ENCODE measurements at regions not wholly inside any gene's neighbourhood (a gene's known extent, or its start where the extent isn't known, plus 50 kb on each side); places are given as distances from the start of the nearest gene placed in this dataset.

DNA sequence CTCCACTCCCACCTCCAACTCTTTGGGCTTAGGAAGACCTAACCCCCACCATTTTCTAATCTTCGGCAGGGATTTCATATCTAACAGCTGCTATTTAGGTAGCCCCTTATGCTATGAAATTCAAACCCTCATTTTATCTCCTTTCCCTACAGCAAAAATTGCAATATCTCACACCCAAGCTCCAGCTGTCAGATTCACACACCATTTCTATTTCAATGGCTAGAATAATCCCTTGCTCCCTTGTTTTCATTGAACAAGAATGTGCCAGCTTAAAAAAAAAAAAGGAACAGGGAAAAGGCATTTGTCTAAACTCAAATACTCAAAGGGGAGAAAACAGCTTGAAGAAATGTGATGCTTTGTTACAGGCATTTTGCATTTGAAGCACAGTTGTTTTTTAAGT is 850.6 kb upstream of the ACVR2A start:
- DNase-seq = no peak
- intact Hi-C loops (cut with micrococcal nuclease) = no loop called here
- no peak overlapping the region for H3K4me3 Mint-ChIP-seq
- no peaks in the 10 kb centered on the region for H3K4me1 Mint-ChIP-seq
- no peak overlapping the region for H3K27ac Mint-ChIP-seq
- no peaks in the 10 kb centered on the region for H3K27me3 Mint-ChIP-seq
- H3K9me3 Mint-ChIP-seq = no peaks in the 10 kb centered on the region
- ChIA-PET POLR2A (no interaction called here), CTCF (no interaction called here)
- ATAC-seq (ENCODE audit: low read depth) = no peak
- TF ChIP-seq, protein P1, sequence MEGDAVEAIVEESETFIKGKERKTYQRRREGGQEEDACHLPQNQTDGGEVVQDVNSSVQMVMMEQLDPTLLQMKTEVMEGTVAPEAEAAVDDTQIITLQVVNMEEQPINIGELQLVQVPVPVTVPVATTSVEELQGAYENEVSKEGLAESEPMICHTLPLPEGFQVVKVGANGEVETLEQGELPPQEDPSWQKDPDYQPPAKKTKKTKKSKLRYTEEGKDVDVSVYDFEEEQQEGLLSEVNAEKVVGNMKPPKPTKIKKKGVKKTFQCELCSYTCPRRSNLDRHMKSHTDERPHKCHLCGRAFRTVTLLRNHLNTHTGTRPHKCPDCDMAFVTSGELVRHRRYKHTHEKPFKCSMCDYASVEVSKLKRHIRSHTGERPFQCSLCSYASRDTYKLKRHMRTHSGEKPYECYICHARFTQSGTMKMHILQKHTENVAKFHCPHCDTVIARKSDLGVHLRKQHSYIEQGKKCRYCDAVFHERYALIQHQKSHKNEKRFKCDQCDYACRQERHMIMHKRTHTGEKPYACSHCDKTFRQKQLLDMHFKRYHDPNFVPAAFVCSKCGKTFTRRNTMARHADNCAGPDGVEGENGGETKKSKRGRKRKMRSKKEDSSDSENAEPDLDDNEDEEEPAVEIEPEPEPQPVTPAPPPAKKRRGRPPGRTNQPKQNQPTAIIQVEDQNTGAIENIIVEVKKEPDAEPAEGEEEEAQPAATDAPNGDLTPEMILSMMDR (IDR thresholded peaks at IDR 0.05) = no peak
- no peaks in the 10 kb centered on the region for H3K36me3 Mint-ChIP-seq (ENCODE audit: low read depth)

- Mint-ChIP-seq H3K4me3 (no peak overlapping the region), H3K9me3 (no peaks in the 10 kb centered on the region), H3K36me3 (ENCODE audit: low read depth) (no peaks in the 10 kb centered on the region), H3K27ac (no peak overlapping the region), H3K27me3 (no peaks in the 10 kb centered on the region), H3K4me1 (no peaks in the 10 kb centered on the region)
- no peak for DNase-seq
- intact Hi-C loops (cut with micrococcal nuclease) = no loop called here
- CTCF ChIA-PET = no interaction called here
- ATAC-seq (ENCODE audit: low read depth) = no peak
- TF ChIP-seq, protein P1 (IDR thresholded peaks at IDR 0.05) = no peak
- POLR2A ChIA-PET = no interaction called here
Measured at GRCh38 chr2:146992466-146992865, 852.4 kb upstream of the ACVR2A start.

- H3K27me3 Mint-ChIP-seq = no peaks in the 10 kb centered on the region
- ChIA-PET CTCF (no interaction called here), POLR2A (no interaction called here)
- intact Hi-C loops (cut with micrococcal nuclease) = no loop called here
- TF ChIP-seq, protein P1 (IDR thresholded peaks at IDR 0.05) = no peak
- no peaks in the 10 kb centered on the region for H3K36me3 Mint-ChIP-seq (ENCODE audit: low read depth)
- no peak overlapping the region for H3K27ac Mint-ChIP-seq
- ATAC-seq (ENCODE audit: low read depth) = no peak
- H3K4me3 Mint-ChIP-seq = no peak overlapping the region
- no peaks in the 10 kb centered on the region for H3K4me1 Mint-ChIP-seq
- no peaks in the 10 kb centered on the region for H3K9me3 Mint-ChIP-seq
- no peak for DNase-seq
Measured at GRCh38 chr2:146992057-146992456, 852.8 kb upstream of the ACVR2A start.

DNA sequence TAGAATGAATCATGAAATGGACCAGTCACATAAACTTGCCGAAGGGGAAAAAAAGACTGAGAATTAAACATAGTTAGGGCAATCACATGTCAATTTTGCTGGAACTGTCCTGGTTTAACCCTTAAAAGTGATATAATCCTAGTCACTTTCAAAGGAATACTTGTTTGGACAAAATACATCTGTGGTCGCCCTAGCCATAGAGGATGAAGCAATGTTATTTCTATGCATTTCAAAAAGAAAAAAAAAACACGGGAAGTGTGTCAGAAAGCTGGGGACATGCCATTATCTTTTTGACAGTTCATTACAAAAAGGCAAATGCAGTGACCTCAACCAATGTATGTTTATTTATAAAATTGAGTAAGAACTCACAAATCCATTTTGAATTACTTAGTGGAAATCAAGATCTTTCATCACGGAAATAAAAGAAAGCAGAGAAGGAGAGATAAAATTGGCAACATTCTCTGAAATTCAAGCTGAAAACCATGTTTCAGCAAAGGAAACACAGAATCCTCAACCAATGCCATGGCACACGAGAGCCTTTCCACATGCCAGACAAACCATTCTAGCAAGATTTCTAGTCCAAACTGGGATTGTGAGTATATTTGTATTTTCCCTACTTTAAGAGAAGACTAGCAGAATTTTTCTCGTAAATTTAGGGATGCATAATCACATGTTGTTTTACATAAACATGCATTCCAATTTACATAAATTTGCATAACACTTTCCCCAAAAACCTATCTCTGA is 854.3 kb upstream of the ACVR2A start:
- Mint-ChIP-seq H3K27me3 (no peaks in the 10 kb centered on the region), H3K4me3 (no peak overlapping the region), H3K4me1 (peaks cover 9% of the 10 kb centered on the region), H3K36me3 (ENCODE audit: low read depth) (no peaks in the 10 kb centered on the region), H3K27ac (no peak overlapping the region), H3K9me3 (no peaks in the 10 kb centered on the region)
- intact Hi-C loops (cut with micrococcal nuclease) = no loop called here
- no peak for DNase-seq
- CTCF ChIA-PET = no interaction called here
- POLR2A ChIA-PET = no interaction called here
- no peak for ATAC-seq (ENCODE audit: low read depth)
- TF ChIP-seq, protein P1 (IDR thresholded peaks at IDR 0.05) = no peak

- Mint-ChIP-seq H3K36me3 (ENCODE audit: low read depth) (no peaks in the 10 kb centered on the region), H3K4me1 (peaks cover 9% of the 10 kb centered on the region), H3K27me3 (no peaks in the 10 kb centered on the region), H3K9me3 (no peaks in the 10 kb centered on the region), H3K27ac (no peak overlapping the region), H3K4me3 (no peak overlapping the region)
- TF ChIP-seq, protein P1 (IDR thresholded peaks at IDR 0.05) = no peak
- intact Hi-C loops (cut with micrococcal nuclease) = no loop called here
- CTCF ChIA-PET = no interaction called here
- ATAC-seq (ENCODE audit: low read depth) = no peak
- POLR2A ChIA-PET = no interaction called here
- no peak for DNase-seq
Measured at GRCh38 chr2:146989741-146990140, 855.1 kb upstream of the ACVR2A start.
